ENCODE measurements at regions not wholly inside any gene's neighbourhood (a gene's known extent, or its start where the extent isn't known, plus 50 kb on each side); places are given as distances from the start of the nearest gene placed in this dataset.

- no peaks in the 10 kb centered on the region for H3K4me1 ChIP-seq (replicated peaks in 1 of 2; ENCODE audit: control insufficient read depth in 2 of 2, insufficient read depth in 2 of 2, low read length in 2 of 2)
- H3K36me3 ChIP-seq (ENCODE audit: control insufficient read depth, insufficient read depth, low read length), result no peaks in the 10 kb centered on the region
- FAIRE-seq (no peak), DNase-seq (ENCODE audit: extremely low read depth in 1 of 4, low spot score in 3 of 4) (no peak), ATAC-seq (no peak)
- ChIA-PET POLR2A (no interaction called here), CTCF (ENCODE audit: low intra/inter-chr PET ratio) (no interaction called here)
- no peaks in the 10 kb centered on the region for H3K9me3 ChIP-seq (replicated peaks; ENCODE audit: control insufficient read depth, insufficient read depth, low read depth, low read length)
- H3K4me2 ChIP-seq (ENCODE audit: insufficient read depth, low read length), result no peak overlapping the region
- no peak overlapping the region for H2AFZ ChIP-seq (ENCODE audit: low read depth, low read length)
- no TSS peak for BruUV-seq (replicated peaks)
- H4K20me1 ChIP-seq (replicated peaks; ENCODE audit: control insufficient read depth, insufficient read depth, low read length), result no peaks in the 10 kb centered on the region
- in situ Hi-C loops (cut with MboI), result no loop called here
- TF ChIP-seq, protein P1, sequence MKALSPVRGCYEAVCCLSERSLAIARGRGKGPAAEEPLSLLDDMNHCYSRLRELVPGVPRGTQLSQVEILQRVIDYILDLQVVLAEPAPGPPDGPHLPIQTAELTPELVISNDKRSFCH (CRISPR knock-in tag; IDR thresholded peaks at IDR 0.05), result no peak
- TF ChIP-seq, protein P1 (tag; IDR thresholded peaks at IDR 0.05), result no peak
- TF ChIP-seq HNRNPH1 (optimal IDR thresholded peaks at IDR 0.05; ENCODE audit: low read depth, low read length), result no peak
- TF ChIP-seq, protein P2, sequence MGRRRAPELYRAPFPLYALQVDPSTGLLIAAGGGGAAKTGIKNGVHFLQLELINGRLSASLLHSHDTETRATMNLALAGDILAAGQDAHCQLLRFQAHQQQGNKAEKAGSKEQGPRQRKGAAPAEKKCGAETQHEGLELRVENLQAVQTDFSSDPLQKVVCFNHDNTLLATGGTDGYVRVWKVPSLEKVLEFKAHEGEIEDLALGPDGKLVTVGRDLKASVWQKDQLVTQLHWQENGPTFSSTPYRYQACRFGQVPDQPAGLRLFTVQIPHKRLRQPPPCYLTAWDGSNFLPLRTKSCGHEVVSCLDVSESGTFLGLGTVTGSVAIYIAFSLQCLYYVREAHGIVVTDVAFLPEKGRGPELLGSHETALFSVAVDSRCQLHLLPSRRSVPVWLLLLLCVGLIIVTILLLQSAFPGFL (CRISPR knock-in tag; IDR thresholded peaks at IDR 0.05), result no peak
- no peak for TF ChIP-seq KDM5B (IDR thresholded peaks at IDR 0.05; ENCODE audit: insufficient replicate concordance, low read depth, low read length)
- TF ChIP-seq STAT5B (CRISPR knock-in tag; IDR thresholded peaks at IDR 0.05), result no peak
- no peak for TF ChIP-seq FOXK2 (conservative IDR thresholded peaks at IDR 0.05 in 1 of 2, IDR thresholded peaks at IDR 0.05 in 1 of 2; ENCODE audit: low read depth in 2 of 2)
- TF ChIP-seq BCL6 (CRISPR knock-in tag; IDR thresholded peaks at IDR 0.05), result no peak
- no peak for TF ChIP-seq ZNF668 (CRISPR knock-in tag; IDR thresholded peaks at IDR 0.05)
- no peak for TF ChIP-seq TFAM (CRISPR knock-in tag; conservative IDR thresholded peaks at IDR 0.05)
- no peak for TF ChIP-seq STAT5A (IDR thresholded peaks at IDR 0.05; ENCODE audit: borderline replicate concordance, low read length)
- TF ChIP-seq TRIM24 (IDR thresholded peaks at IDR 0.05), result no peak
- no peak for TF ChIP-seq EGR1 (conservative IDR thresholded peaks at IDR 0.05)
- TF ChIP-seq SNAPC5 (CRISPR knock-in tag; IDR thresholded peaks at IDR 0.05), result no peak
- TF ChIP-seq, protein P3, sequence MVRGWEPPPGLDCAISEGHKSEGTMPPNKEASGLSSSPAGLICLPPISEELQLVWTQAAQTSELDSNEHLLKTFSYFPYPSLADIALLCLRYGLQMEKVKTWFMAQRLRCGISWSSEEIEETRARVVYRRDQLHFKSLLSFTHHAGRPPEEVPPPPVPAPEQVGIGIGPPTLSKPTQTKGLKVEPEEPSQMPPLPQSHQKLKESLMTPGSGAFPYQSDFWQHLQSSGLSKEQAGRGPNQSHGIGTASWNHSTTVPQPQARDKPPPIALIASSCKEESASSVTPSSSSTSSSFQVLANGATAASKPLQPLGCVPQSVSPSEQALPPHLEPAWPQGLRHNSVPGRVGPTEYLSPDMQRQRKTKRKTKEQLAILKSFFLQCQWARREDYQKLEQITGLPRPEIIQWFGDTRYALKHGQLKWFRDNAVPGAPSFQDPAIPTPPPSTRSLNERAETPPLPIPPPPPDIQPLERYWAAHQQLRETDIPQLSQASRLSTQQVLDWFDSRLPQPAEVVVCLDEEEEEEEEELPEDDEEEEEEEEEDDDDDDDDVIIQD (CRISPR knock-in tag; IDR thresholded peaks at IDR 0.05), result no peak
- TF ChIP-seq TCF7L2 (IDR thresholded peaks at IDR 0.05; ENCODE audit: low read depth, low read length), result no peak
- no peak for TF ChIP-seq FOXA3 (CRISPR knock-in tag; conservative IDR thresholded peaks at IDR 0.05 in 1 of 2, IDR thresholded peaks at IDR 0.05 in 1 of 2)
- no peak overlapping the region for H3K9ac ChIP-seq (ENCODE audit: insufficient read depth in 1 of 2, low read depth in 2 of 2, low read length in 2 of 2)
- H3K4me3 ChIP-seq, result no peak overlapping the region
- no peaks in the 10 kb centered on the region for H3K79me2 ChIP-seq (ENCODE audit: control insufficient read depth, insufficient read depth, low read length)
- no peaks in the 10 kb centered on the region for H3K27me3 ChIP-seq (ENCODE audit: control insufficient read depth in 2 of 2, insufficient read depth in 2 of 2, low read length in 2 of 2)
- 0% methylated on average over 3 of the region's 3 CpGs for WGBS (ENCODE audit: insufficient coverage, low coverage, missing lambda C conversion rate)
- no peak overlapping the region for H3K27ac ChIP-seq (ENCODE audit: extremely low read depth, low read depth, low read length)
- H3K9me1 ChIP-seq (ENCODE audit: control insufficient read depth, insufficient read depth, low read length), result no peaks in the 10 kb centered on the region
- intact Hi-C loops (cut with micrococcal nuclease), result no loop called here
These were observed 535.6 kb upstream of the FSIP2 start for GRCh38 chr2:185202945-185203528.
